GM23248 (cell line): ENCODE measurements at regions not wholly inside any gene's neighbourhood (a gene's known extent, or its start where the extent isn't known, plus 50 kb on each side); places are given as distances from the start of the nearest gene placed in this dataset.

Source experiments
- EZH2 ChIP-seq: fragments of 200-600 bp; sonication (generic); IDR thresholded peaks from 2 replicates; pipeline ENCODE4 v1.6.1; 2018; ENCODE audit warnings: antibody characterized with exemption, mild to moderate bottlenecking; ENCODE audit not compliant: insufficient read depth, poor library complexity, severe bottlenecking
- EZH2phosphoT487 ChIP-seq: fragments of 200-600 bp; sonication (generic); IDR thresholded peaks from 2 replicates; pipeline ENCODE4 v1.6.1; 2018; ENCODE audit warnings: antibody characterized with exemption, moderate library complexity, mild to moderate bottlenecking, low read depth; ENCODE audit not compliant: insufficient read depth

GRCh38 chr12:63003223-63003819 is 68.4 kb upstream of the PPM1H start:
- no peak for TF ChIP-seq EZH2
- no peak for TF ChIP-seq EZH2phosphoT487
